GM12878 (cell line): ENCODE measurements at regions not wholly inside any gene's neighbourhood (a gene's known extent, or its start where the extent isn't known, plus 50 kb on each side); places are given as distances from the start of the nearest gene placed in this dataset.

ENCODE experiments used
- EED ChIP-seq: sonication (generic); IDR thresholded peaks from 2 replicates; pipeline ENCODE4 v1.6.1; 2016; ENCODE audit warnings: antibody characterized with exemption, low read depth
- EGR1 ChIP-seq, 2 experiments: IDR thresholded peaks; 1 replicate in 1 of 2; 2 replicates in 1 of 2; pipeline ENCODE4 v1.6.1; 2011 to 2012; ENCODE audit warnings: low read depth in 2 of 2, low read length in 2 of 2, borderline replicate concordance in 1 of 2, mild to moderate bottlenecking in 1 of 2, moderate library complexity in 1 of 2
- EP300 ChIP-seq, 2 experiments: fragments of 150-350 bp in 1 of 2; IDR thresholded peaks; 2 replicates each; pipeline ENCODE4 v1.6.1; 2011 to 2012; ENCODE audit warnings: low read depth in 2 of 2, low read length in 2 of 2, borderline replicate concordance in 1 of 2, improper control_type of control experiment in 1 of 2, inconsistent platforms in 1 of 2; ENCODE audit not compliant: control insufficient read depth in 1 of 2
- ESRRA ChIP-seq: IDR thresholded peaks from 2 replicates; pipeline ENCODE4 v1.6.1; 2012; ENCODE audit warnings: mild to moderate bottlenecking, low read length, improper control_type of control experiment
- SIX5 ChIP-seq: IDR thresholded peaks from 2 replicates; pipeline ENCODE4 v1.6.1; 2011; ENCODE audit warnings: mild to moderate bottlenecking, low read depth, low read length, moderate library complexity; ENCODE audit not compliant: severe bottlenecking
- SUZ12 ChIP-seq: fragments of 200-600 bp; sonication (generic); IDR thresholded peaks from one replicate; pipeline ENCODE4 v1.6.1; 2018; ENCODE audit warnings: antibody characterized with exemption, mild to moderate bottlenecking; ENCODE audit not compliant: unreplicated experiment
- ZNF207 ChIP-seq: fragments of 450-650 bp; IDR thresholded peaks from 2 replicates; pipeline ENCODE4 v1.6.1; 2014; ENCODE audit warnings: antibody characterized with exemption, mild to moderate bottlenecking, borderline replicate concordance
- ZNF274 ChIP-seq: IDR thresholded peaks from one replicate; pipeline ENCODE4 v1.8.0; 2011; ENCODE audit not compliant: insufficient read length, insufficient read depth
- TF ChIP-seq, protein P1 (sequence below): fragments of 450-650 bp; IDR thresholded peaks from 2 replicates; pipeline ENCODE4 v1.6.1; 2017; ENCODE audit warnings: mild to moderate bottlenecking, moderate library complexity
- TF ChIP-seq, protein P2 (sequence below): fragments of 450-650 bp; formaldehyde crosslinking; IDR thresholded peaks from 2 replicates; pipeline ENCODE4 v1.5.0; 2022; ENCODE audit warnings: mild to moderate bottlenecking, missing genetic modification characterization

DNA sequence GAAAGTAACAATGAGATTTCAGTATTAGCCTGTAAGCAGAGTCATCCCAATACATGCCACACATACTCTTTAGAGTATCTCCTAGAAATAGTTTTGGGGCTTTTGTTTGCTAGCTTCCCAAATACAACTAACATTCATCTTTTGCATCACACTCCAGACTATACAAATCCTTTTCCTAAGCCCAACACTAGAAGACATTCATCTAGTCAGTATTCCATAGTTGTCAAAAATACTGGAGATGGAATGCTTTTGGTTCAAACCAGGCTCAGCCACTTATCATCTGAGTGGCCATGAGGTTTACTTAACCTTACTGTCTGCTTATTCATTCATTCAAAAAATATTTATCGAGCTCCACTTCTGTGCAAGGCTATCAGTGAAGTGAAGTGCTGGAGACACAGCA lies 205.1 kb upstream of the SGCD start (continued):
- TF ChIP-seq, protein P1, sequence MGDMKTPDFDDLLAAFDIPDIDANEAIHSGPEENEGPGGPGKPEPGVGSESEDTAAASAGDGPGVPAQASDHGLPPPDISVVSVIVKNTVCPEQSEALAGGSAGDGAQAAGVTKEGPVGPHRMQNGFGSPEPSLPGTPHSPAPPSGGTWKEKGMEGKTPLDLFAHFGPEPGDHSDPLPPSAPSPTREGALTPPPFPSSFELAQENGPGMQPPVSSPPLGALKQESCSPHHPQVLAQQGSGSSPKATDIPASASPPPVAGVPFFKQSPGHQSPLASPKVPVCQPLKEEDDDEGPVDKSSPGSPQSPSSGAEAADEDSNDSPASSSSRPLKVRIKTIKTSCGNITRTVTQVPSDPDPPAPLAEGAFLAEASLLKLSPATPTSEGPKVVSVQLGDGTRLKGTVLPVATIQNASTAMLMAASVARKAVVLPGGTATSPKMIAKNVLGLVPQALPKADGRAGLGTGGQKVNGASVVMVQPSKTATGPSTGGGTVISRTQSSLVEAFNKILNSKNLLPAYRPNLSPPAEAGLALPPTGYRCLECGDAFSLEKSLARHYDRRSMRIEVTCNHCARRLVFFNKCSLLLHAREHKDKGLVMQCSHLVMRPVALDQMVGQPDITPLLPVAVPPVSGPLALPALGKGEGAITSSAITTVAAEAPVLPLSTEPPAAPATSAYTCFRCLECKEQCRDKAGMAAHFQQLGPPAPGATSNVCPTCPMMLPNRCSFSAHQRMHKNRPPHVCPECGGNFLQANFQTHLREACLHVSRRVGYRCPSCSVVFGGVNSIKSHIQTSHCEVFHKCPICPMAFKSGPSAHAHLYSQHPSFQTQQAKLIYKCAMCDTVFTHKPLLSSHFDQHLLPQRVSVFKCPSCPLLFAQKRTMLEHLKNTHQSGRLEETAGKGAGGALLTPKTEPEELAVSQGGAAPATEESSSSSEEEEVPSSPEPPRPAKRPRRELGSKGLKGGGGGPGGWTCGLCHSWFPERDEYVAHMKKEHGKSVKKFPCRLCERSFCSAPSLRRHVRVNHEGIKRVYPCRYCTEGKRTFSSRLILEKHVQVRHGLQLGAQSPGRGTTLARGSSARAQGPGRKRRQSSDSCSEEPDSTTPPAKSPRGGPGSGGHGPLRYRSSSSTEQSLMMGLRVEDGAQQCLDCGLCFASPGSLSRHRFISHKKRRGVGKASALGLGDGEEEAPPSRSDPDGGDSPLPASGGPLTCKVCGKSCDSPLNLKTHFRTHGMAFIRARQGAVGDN = no peak
- TF ChIP-seq SUZ12 (no peak), ZNF274 (no peak), EED (no peak), ZNF207 (no peak), SIX5 (no peak), EGR1 (IDR thresholded peaks at IDR 0.05; ENCODE audit: borderline replicate concordance in 1 of 2, low read depth in 2 of 2, low read length in 2 of 2) (no peak), ESRRA (no peak), EP300 (IDR thresholded peaks at IDR 0.05; ENCODE audit: borderline replicate concordance in 1 of 2, control insufficient read depth in 1 of 2, low read depth in 2 of 2, low read length in 2 of 2) (no peak)
- TF ChIP-seq, protein P2, sequence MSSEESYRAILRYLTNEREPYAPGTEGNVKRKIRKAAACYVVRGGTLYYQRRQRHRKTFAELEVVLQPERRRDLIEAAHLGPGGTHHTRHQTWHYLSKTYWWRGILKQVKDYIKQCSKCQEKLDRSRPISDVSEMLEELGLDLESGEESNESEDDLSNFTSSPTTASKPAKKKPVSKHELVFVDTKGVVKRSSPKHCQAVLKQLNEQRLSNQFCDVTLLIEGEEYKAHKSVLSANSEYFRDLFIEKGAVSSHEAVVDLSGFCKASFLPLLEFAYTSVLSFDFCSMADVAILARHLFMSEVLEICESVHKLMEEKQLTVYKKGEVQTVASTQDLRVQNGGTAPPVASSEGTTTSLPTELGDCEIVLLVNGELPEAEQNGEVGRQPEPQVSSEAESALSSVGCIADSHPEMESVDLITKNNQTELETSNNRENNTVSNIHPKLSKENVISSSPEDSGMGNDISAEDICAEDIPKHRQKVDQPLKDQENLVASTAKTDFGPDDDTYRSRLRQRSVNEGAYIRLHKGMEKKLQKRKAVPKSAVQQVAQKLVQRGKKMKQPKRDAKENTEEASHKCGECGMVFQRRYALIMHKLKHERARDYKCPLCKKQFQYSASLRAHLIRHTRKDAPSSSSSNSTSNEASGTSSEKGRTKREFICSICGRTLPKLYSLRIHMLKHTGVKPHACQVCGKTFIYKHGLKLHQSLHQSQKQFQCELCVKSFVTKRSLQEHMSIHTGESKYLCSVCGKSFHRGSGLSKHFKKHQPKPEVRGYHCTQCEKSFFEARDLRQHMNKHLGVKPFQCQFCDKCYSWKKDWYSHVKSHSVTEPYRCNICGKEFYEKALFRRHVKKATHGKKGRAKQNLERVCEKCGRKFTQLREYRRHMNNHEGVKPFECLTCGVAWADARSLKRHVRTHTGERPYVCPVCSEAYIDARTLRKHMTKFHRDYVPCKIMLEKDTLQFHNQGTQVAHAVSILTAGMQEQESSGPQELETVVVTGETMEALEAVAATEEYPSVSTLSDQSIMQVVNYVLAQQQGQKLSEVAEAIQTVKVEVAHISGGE (CRISPR knock-in tag) = no peak
